Fibroblast of villous mesenchyme (primary cell): ENCODE measurements at regions not wholly inside any gene's neighbourhood (a gene's known extent, or its start where the extent isn't known, plus 50 kb on each side); places are given as distances from the start of the nearest gene placed in this dataset.

ENCODE experiments used
- DNase-seq: peaks from one replicate; pipeline ENCODE4 v3.0.0-alpha.2; 2010; ENCODE audit warnings: low read depth
- H3K4me3 ChIP-seq: 2 replicates; pipeline ENCODE4 v1.5.1; 2011; ENCODE audit warnings: low read depth, mild to moderate bottlenecking, low read length
- TF ChIP-seq, protein P1 (sequence below): IDR thresholded peaks from 2 replicates; pipeline ENCODE4 v1.5.1; 2012; ENCODE audit warnings: low read depth, mild to moderate bottlenecking, low read length; ENCODE audit not compliant: insufficient read depth

DNA sequence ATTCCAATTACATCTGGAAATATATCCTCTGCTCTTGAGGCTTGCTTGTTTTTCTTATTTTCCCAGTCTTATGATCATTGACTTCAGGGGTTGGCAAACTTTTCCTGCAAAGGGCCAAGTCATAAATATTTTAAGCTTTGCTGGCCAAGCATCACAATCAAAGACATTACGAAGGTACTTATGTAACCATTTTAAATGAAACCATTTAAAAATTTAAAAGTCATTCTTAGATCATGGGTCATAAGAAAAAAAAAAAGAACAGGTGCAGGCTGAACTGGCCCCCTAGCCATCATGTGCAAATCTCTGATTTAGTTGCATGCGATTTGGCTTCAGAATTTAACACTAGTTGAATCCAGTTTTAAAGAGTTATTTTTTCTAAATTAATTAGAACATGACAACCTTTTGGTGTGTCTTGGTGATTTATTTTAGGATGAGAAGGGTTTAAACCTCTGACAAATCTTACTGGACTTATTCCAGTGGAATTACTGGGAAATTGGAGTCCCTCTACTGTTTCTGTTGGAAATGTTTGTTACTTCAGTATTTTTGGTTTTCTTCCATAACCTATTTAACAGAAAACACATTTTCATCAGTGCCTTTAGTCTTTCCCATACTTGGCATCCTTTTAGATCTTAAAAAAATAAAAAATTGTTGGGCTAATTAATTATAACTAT, 148.1 kb downstream of the NHLRC3 start:
- no peak for DNase-seq
- TF ChIP-seq, protein P1, sequence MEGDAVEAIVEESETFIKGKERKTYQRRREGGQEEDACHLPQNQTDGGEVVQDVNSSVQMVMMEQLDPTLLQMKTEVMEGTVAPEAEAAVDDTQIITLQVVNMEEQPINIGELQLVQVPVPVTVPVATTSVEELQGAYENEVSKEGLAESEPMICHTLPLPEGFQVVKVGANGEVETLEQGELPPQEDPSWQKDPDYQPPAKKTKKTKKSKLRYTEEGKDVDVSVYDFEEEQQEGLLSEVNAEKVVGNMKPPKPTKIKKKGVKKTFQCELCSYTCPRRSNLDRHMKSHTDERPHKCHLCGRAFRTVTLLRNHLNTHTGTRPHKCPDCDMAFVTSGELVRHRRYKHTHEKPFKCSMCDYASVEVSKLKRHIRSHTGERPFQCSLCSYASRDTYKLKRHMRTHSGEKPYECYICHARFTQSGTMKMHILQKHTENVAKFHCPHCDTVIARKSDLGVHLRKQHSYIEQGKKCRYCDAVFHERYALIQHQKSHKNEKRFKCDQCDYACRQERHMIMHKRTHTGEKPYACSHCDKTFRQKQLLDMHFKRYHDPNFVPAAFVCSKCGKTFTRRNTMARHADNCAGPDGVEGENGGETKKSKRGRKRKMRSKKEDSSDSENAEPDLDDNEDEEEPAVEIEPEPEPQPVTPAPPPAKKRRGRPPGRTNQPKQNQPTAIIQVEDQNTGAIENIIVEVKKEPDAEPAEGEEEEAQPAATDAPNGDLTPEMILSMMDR = no peak

DNA sequence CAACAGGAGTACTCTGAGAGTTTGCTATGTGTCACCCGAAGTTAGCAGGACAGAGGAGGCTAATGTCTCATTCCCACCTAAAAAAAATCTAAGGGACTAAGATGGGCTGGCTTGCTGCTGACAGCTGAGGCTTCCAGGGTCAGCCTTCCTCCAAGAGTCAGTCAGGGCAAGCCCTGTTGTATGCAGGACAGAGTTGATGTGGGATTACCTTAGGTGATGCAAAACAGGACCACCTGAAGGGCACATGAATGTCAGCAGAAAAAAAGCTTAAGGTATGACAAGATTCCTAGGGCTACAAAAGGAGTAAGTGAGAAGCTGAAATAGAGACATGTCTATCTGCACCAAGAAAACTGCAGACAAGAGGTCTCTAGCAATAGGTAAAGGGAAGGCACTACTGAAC, 151.5 kb downstream of the NHLRC3 start:
- no peak for DNase-seq
- no peak overlapping the region for H3K4me3 ChIP-seq
- TF ChIP-seq, protein P1 = no peak

More for the DNA sequence above, 148.1 kb downstream of the NHLRC3 start:
- H3K4me3 ChIP-seq = no peak overlapping the region

DNA sequence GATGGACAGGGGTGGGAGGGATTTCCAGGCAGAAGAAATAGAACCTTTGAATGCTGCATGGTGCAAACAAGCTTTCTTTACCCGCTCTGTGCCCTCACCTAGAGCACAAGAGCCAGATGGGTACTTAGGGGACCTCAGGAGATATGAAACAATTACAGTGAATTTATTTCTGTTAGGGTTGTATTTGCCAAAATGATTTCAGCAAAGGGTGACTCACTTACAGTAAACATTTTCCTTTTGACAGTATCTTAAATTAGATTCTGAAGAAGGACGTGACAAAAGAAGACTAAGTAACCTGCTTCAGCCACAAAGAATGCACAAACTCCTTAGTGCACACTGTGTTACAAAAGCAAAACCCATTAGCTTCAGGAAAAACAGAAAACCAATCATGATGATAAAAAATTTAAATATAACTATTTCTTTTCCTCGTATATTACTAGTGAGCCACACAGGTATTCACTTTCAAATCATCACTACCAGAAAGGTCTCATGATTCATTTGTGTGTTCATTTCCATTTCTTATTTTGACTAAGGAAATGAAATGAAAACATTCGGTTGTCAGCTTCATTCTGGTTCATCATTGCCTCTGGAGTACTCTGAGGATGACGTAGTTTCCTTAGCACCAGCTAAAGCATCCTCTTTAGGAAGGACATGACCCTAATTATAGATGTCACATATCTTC, 158.8 kb downstream of the NHLRC3 start:
- no peak overlapping the region for H3K4me3 ChIP-seq
- TF ChIP-seq, protein P1 = no peak
- no peak for DNase-seq

DNA sequence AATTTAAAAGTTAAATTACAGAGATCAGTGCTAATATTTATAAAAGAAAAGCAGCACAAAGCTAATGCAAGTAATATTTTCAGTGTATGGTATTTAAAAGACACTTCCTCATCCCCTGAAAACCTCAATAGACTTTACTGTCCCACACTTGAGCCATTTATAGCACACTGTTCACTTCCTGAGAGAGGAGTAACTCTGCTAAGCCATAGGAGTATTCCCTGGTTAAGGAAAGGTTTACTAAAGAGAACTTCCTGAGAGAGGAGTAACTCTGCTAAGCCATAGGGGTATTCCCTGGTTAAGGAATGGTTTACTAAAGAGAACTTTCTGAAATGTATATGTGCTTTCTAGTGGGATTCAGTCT, 159.4 kb downstream of the NHLRC3 start:
- DNase-seq = no peak
- TF ChIP-seq, protein P1 = no peak
- H3K4me3 ChIP-seq = no peak overlapping the region

DNA sequence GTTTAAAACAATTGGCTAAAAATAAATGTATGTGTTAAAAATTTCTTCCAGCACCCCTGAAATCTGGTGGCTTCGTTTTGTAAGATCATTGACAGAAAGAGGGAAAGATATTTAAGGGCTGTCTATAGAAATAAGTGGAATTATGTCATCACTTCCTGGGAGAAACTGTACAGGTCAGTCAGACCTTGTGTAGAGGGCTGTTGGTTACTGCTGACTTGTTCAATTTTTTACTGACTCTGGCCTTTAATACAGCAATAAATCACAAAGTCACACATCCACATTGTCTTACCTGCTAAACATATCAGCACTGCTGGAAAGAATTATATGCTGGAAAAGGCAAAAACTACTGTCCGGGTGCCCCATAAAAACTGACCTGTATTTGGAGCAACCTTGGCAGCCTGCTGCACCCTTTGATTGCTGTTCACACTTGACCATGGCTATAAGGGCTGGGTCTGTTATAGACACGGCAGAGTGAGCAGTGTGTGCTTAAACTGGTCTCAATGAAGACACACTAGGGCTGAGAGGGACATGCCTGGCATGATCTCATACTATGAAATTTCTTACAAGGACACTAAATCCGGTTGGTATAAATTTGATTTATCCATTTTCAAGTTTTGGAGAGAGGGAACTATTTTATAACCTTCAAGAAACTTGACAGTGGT, 162.1 kb downstream of the NHLRC3 start:
- no peak overlapping the region for H3K4me3 ChIP-seq
- DNase-seq = no peak
- TF ChIP-seq, protein P1 = no peak

DNA sequence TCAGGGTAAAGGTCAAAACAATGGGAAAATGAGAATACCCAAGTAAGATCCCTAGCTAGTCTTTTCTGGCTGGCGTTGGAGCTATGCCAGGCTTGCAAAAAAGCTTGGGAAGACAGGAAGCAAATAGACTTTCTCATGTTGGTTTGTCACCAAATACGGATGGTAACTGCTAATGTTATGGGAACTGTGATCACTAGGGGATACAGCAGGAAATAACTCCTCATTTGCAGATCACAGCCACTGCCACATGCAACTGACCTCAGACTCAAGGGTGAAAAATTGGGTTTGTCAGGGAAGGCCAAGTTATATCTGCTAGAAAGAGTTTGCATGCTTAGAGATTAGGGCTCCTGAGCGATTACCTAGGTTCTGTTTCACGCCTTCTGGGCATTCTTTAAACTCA, 162.9 kb downstream of the NHLRC3 start:
- TF ChIP-seq, protein P1 = no peak
- H3K4me3 ChIP-seq = no peak overlapping the region
- no peak for DNase-seq
